Pancreas (tissue), 10 donors: ENCODE measurements at regions not wholly inside any gene's neighbourhood (a gene's known extent, or its start where the extent isn't known, plus 50 kb on each side); places are given as distances from the start of the nearest gene placed in this dataset.
A peak's percentile ranks its signal among the peaks of the same experiment; 100 is the strongest.

ENCODE experiments used
- ATAC-seq, 4 donors: fragments of 200-7000 bp; cut with Tn5 transposase; one replicate each; pipeline versions ENCODE4 v1.8.0 to v1.9.1; 2020; ENCODE audit warnings: mild to moderate bottlenecking in 4 of 4, moderate library complexity in 4 of 4
- DNase-seq, 6 donors: peaks; one replicate each; pipeline ENCODE4 v3.0.0-alpha.2; 2020
- FAIRE-seq: peaks from 2 replicates; lab custom pipeline; 2012; peaks lifted over from hg19 to GRCh38; lab: Jason Lieb, UNC
- H3K27ac ChIP-seq, 4 donors: fragments of 200-600 bp; sonication (generic); 1 replicate in 3 of 4; 2 replicates in 1 of 4; pipeline versions ENCODE4 v1.5.0 to v1.8.0; 2020
- H3K27me3 ChIP-seq, 4 donors: fragments of 200-600 bp; one replicate each; pipeline ENCODE4 v1.8.0; 2021
- H3K36me3 ChIP-seq, 3 donors: fragments of 200-600 bp; sonication (generic) in 1 of 3; one replicate each; pipeline versions ENCODE4 v1.5.0 to v1.8.0; 2020 to 2021
- H3K4me1 ChIP-seq, 3 donors: fragments of 200-600 bp; one replicate each; pipeline ENCODE4 v1.8.0; 2021
- H3K4me3 ChIP-seq, 4 donors: fragments of 200-600 bp; sonication (generic) in 2 of 4; one replicate each; pipeline versions ENCODE4 v1.5.0 to v1.8.0; 2020 to 2021
- H3K9me3 ChIP-seq, 4 donors: fragments of 200-600 bp; one replicate each; pipeline ENCODE4 v1.8.0; 2021
- WGBS, 2 donors: extraction: QIAGEN DNeasy Blood & Tissue Kit; methylation state at CpG; one replicate each; pipeline ENCODE4 v1.1.7; 2013; 5-methylcytosine and 5-hydroxymethylcytosine counted together
- intact Hi-C, 3 donors: fragments of 100-400 bp; cut with DNase I; formaldehyde crosslinking; loops; one replicate each; pipeline versions ENCODE4 v1.11.1 to v1.14.2; 2022
- TF ChIP-seq, protein P1 (sequence below), 4 donors: fragments of 200-600 bp; sonication (generic) in 3 of 4; IDR thresholded peaks; one replicate each; pipeline versions ENCODE4 v1.5.0 to v1.8.0; 2021; ENCODE audit warnings: antibody characterized with exemption in 4 of 4
- donor health status: healthy with polysubstance abuse.
- donor health status: DM: no; HTN: no; CAD: no; lungs with moderate emphysema.
- donor health status: DM: no; HTN: no; CAD: no.
- donor health status: control.
- donor health status: control.
- donor health status: Bipolar disorder and iron deficiency.
- donor health status: DM: yes; HTN: yes; CAD: no.
- donor health status: DM: no; HTN: no; CAD: no.
- donor health status: DM: no; HTN: no; CAD: no.
- donor health status: DM: yes; HTN: yes; CAD: no.

DNA sequence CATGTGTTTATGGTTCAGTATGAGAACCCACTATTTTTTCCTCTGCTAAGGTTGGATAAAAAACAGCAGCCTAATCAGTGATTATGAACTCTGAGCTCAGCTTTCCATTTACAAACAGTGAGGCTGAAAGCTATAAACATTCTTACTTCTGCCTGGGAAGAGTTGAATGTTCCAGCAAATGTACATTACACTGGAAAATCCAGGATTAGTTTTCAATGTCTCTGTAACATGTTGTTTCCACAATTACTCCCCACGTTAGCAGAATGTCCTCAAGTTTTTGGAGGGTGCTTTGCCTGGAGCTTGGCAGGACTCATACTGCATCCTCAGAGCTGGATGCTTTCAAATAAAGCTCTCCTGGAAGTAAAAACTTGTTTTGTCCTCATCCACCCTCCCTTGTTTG, 150.4 kb downstream of the POSTN start:
- Histone ChIP-seq H3K4me1 (no peaks in the 10 kb centered on the region), H3K27me3 (no peaks in the 10 kb centered on the region), H3K9me3 (no peaks in the 10 kb centered on the region), H3K36me3 (no peaks in the 10 kb centered on the region), H3K4me3 (no peak overlapping the region), H3K27ac (no peak overlapping the region)
- TF ChIP-seq, protein P1, sequence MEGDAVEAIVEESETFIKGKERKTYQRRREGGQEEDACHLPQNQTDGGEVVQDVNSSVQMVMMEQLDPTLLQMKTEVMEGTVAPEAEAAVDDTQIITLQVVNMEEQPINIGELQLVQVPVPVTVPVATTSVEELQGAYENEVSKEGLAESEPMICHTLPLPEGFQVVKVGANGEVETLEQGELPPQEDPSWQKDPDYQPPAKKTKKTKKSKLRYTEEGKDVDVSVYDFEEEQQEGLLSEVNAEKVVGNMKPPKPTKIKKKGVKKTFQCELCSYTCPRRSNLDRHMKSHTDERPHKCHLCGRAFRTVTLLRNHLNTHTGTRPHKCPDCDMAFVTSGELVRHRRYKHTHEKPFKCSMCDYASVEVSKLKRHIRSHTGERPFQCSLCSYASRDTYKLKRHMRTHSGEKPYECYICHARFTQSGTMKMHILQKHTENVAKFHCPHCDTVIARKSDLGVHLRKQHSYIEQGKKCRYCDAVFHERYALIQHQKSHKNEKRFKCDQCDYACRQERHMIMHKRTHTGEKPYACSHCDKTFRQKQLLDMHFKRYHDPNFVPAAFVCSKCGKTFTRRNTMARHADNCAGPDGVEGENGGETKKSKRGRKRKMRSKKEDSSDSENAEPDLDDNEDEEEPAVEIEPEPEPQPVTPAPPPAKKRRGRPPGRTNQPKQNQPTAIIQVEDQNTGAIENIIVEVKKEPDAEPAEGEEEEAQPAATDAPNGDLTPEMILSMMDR (IDR thresholded peaks at IDR 0.05): no peak
- no peak for FAIRE-seq
- intact Hi-C loops: no loop called here
- 29 to 33% methylated on average over 1 of the region's 1 CpG for WGBS, 2 donors
- DNase-seq: no peak
- ATAC-seq: no peak

DNA sequence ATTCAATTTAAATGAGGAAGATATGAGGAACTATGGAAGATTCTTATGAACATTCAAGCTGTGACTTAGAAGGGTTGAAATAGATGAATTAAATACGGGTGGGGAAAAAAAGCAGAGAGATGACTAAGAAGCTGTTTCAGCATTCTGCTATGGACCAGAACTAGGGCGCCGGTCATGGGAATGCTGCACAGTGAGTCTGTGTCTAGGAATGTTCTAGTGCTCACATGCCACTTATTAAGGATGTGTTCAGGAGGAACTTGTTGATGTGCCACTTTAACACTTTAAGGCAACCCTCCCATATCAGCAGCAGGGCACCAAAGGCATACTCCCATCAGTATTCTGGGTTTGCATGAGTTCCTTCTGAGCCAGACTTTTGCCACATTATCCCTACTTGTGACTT, 152.1 kb downstream of the POSTN start:
- TF ChIP-seq, protein P1 (IDR thresholded peaks at IDR 0.05): no peak
- DNase-seq: no peak

DNA sequence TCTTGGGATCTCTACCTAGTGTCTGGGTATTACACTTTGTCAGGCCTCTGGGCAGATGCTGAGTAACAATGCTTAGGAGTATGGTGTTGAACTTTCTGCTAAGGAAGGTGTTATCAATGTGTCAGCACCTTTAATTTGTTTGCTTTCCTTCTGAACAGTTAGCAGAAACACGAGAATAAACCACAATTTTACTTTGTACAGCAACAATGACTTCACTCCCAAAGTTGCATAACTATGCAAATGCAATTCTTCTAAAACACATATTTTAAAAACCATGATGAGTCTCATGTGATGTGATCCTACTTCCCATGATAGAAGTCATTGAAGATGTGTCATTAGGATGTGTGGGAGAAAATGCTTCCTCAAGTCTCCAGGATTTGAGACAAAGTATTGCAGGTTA, 155.0 kb downstream of the POSTN start:
- ATAC-seq: no peak
- Histone ChIP-seq H3K27ac (no peak overlapping the region), H3K27me3 (no peaks in the 10 kb centered on the region), H3K4me1 (no peaks in the 10 kb centered on the region), H3K36me3 (no peaks in the 10 kb centered on the region), H3K9me3 (no peaks in the 10 kb centered on the region), H3K4me3 (no peak overlapping the region)
- no peak for FAIRE-seq
- DNase-seq: no peak
- WGBS, 2 donors: 14 to 18% methylated on average over 1 of the region's 1 CpG
- intact Hi-C loops: no loop called here
- TF ChIP-seq, protein P1 (IDR thresholded peaks at IDR 0.05): no peak

More for the DNA sequence above, 152.1 kb downstream of the POSTN start:
- Histone ChIP-seq H3K9me3 (no peaks in the 10 kb centered on the region), H3K4me1 (no peaks in the 10 kb centered on the region), H3K27me3 (no peaks in the 10 kb centered on the region), H3K4me3 (no peak overlapping the region), H3K27ac (no peak overlapping the region), H3K36me3 (no peaks in the 10 kb centered on the region)
- intact Hi-C loops: no loop called here
- no peak for FAIRE-seq
- 63 to 70% methylated on average over 3 of the region's 3 CpGs for WGBS, 2 donors
- peak in 1 of 4 donors; percentile 52 for ATAC-seq

DNA sequence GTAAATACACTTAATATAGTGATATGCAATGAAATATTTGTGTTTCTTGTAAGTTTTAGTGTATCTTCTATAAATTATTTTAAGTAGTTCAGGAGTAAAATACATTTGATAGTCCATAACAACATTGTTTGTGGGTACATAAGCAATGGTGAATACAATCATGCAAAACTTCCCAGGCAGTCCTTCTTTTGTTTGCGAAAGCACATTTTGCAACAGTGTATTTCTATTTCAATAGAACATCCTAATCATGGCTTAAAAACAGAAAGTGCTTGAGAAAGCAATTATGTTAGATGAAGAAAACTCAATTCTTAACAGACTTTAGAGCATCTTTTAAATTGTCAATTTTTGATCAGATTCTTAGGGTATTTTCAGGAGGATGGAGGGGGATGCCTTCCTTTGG, 155.6 kb downstream of the POSTN start:
- Histone ChIP-seq H3K4me1 (no peaks in the 10 kb centered on the region), H3K36me3 (no peaks in the 10 kb centered on the region), H3K27ac (no peak overlapping the region), H3K4me3 (no peak overlapping the region), H3K9me3 (no peaks in the 10 kb centered on the region), H3K27me3 (no peaks in the 10 kb centered on the region)
- ATAC-seq (no peak), FAIRE-seq (no peak), DNase-seq (no peak)
- intact Hi-C loops: no loop called here
- TF ChIP-seq, protein P1 (IDR thresholded peaks at IDR 0.05): no peak
- 88 to 92% methylated on average over 1 of the region's 1 CpG for WGBS, 2 donors

DNA sequence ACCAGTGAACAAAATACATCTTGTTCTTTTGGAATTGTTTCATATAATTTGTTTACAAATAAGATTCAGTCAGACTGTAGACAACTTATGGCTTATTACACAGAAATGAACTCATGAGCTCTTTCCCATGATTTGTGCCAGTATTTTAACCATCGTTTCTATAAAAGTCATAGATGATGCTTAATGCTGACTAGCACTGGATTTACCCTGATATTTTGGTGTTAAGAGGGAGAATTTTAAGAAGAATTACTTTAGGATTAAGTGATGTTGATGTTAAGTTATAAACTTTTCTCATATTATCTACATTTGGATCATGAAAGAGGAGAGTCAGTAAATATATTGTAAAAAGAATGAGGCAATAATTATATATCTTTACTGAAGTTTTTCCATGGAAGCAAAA, 162.7 kb downstream of the POSTN start:
- FAIRE-seq (no peak), DNase-seq (no peak), ATAC-seq (no peak)
- H3K27ac ChIP-seq: no peak overlapping the region
- no peaks in the 10 kb centered on the region for H3K4me1 ChIP-seq
- no peaks in the 10 kb centered on the region for H3K27me3 ChIP-seq
- no peaks in the 10 kb centered on the region for H3K36me3 ChIP-seq
- WGBS, 2 donors: 52 to 85% methylated on average over 1 of the region's 1 CpG
- TF ChIP-seq, protein P1 (IDR thresholded peaks at IDR 0.05): no peak
- no peaks in the 10 kb centered on the region for H3K9me3 ChIP-seq
- intact Hi-C loops: no loop called here
- H3K4me3 ChIP-seq: no peak overlapping the region
